GM12878 (cell line): ENCODE measurements at regions not wholly inside any gene's neighbourhood (a gene's known extent, or its start where the extent isn't known, plus 50 kb on each side); places are given as distances from the start of the nearest gene placed in this dataset.

Experiments used
- ATAC-seq: fragments of 200-7000 bp; cut with Tn5 transposase; 3 replicates; pipeline ENCODE4 v1.9.1; 2020; ENCODE audit warnings: mild to moderate bottlenecking, moderate library complexity
- BruUV-seq: library from RNA; stranded (reverse); fragments of 400-500 nt; replicated peaks from 2 replicates; lab custom pipeline; 2021; lab: Mats Ljungman, UMichigan
- CTCF ChIA-PET: fragments of 300-600 bp; sonication (Branson Sonifier 250); formaldehyde crosslinking; extraction: SDS; loops from one replicate; lab custom pipeline; 2021; ENCODE audit warnings: inconsistent platforms; lab: Yijun Ruan, JAX
- POLR2A ChIA-PET: fragments of 350-600 bp; formaldehyde crosslinking; extraction: SDS; loops from one replicate; lab custom pipeline; 2021; ENCODE audit warnings: inconsistent platforms; lab: Charles Lee
- RAD21 ChIA-PET: fragments of 300-600 bp; sonication (Branson Sonifier 250); formaldehyde crosslinking; loops from one replicate; lab custom pipeline; 2023; ENCODE audit warnings: antibody characterized with exemption; ENCODE audit not compliant: unreplicated experiment; lab: Charles Lee
- SMC1A ChIA-PET: fragments of 300-600 bp; sonication (Branson Sonifier 250); formaldehyde crosslinking; loops from one replicate; lab custom pipeline; 2023; ENCODE audit not compliant: unreplicated experiment, uncharacterized antibody; lab: Charles Lee
- DNase-seq: peaks from one replicate; pipeline ENCODE4 v3.0.0-alpha.2; 2011; ENCODE audit warnings: low read depth, low spot score
- FAIRE-seq: peaks from 3 replicates; lab custom pipeline; 2011; peaks lifted over from hg19 to GRCh38; lab: Jason Lieb, UNC
- H2AFZ ChIP-seq: 2 replicates; pipeline ENCODE4 v1.6.0; 2011; ENCODE audit warnings: low read depth, low read length, control low read depth; ENCODE audit not compliant: control insufficient read depth
- H3K27ac ChIP-seq: 2 replicates; pipeline ENCODE4 v1.5.1; 2011; ENCODE audit warnings: control low read depth; ENCODE audit not compliant: control insufficient read depth, insufficient read depth
- H3K27me3 ChIP-seq, 2 experiments: replicated peaks in 1 of 2; 2 replicates each; pipeline versions ENCODE4 v1.6.0 to v1.6.1; 2011; ENCODE audit warnings: low read length in 1 of 2; ENCODE audit not compliant: control insufficient read depth in 2 of 2, insufficient read depth in 2 of 2
- H3K36me3 ChIP-seq, 2 experiments: 2 replicates each; pipeline ENCODE4 v1.5.1; 2011; ENCODE audit warnings: low read length in 1 of 2; ENCODE audit not compliant: control insufficient read depth in 2 of 2, insufficient read depth in 2 of 2
- H3K4me1 ChIP-seq: 2 replicates; pipeline ENCODE4 v1.6.1; 2011; ENCODE audit warnings: mild to moderate bottlenecking, low read length, moderate library complexity, mixed read lengths; ENCODE audit not compliant: control insufficient read depth, insufficient read depth
- H3K4me2 ChIP-seq: 2 replicates; pipeline ENCODE4 v1.6.0; 2011; ENCODE audit warnings: control low read depth; ENCODE audit not compliant: control insufficient read depth, insufficient read depth
- H3K4me3 ChIP-seq: fragments of 200-600 bp; sonication (generic); 2 replicates; pipeline ENCODE4 v1.5.1; 2016
- H3K79me2 ChIP-seq: 2 replicates; pipeline ENCODE4 v1.6.0; 2011; ENCODE audit warnings: low read length; ENCODE audit not compliant: control insufficient read depth, insufficient read depth
- H3K9ac ChIP-seq: 2 replicates; pipeline ENCODE4 v1.8.0; 2011; ENCODE audit warnings: low read length, control low read depth, mixed read lengths; ENCODE audit not compliant: control insufficient read depth, insufficient read depth
- H3K9me3 ChIP-seq: replicated peaks from 3 replicates; pipeline ENCODE4 v1.5.1; 2011; ENCODE audit warnings: mild to moderate bottlenecking, low read length; ENCODE audit not compliant: control insufficient read depth, insufficient read depth
- H4K20me1 ChIP-seq: 2 replicates; pipeline ENCODE4 v1.6.0; 2011; ENCODE audit not compliant: control insufficient read depth, insufficient read depth
- CEBPZ ChIP-seq: fragments of 150-350 bp; IDR thresholded peaks from 2 replicates; pipeline ENCODE4 v1.6.1; 2016; ENCODE audit warnings: low read depth, low read length
- E2F4 ChIP-seq: IDR thresholded peaks from 2 replicates; pipeline ENCODE4 v1.6.1; 2012; ENCODE audit warnings: low read depth, low read length, improper control_type of control experiment
- IKZF1 ChIP-seq: fragments of 450-650 bp; conservative IDR thresholded peaks from 2 replicates; pipeline ENCODE4 v1.6.1; 2017; ENCODE audit warnings: antibody characterized with exemption, mild to moderate bottlenecking
- ZBTB33 ChIP-seq: fragments of 450-650 bp; IDR thresholded peaks from 2 replicates; pipeline ENCODE4 v1.6.1; 2017; ENCODE audit warnings: mild to moderate bottlenecking
- WGBS: methylation state at CpG from one replicate; pipeline ENCODE4 v1.1.6; 2016; ENCODE audit warnings: low lambda C conversion rate; ENCODE audit not compliant: insufficient replicate concordance, insufficient coverage; ENCODE audit errors: missing lambda C conversion rate; 5-methylcytosine and 5-hydroxymethylcytosine counted together
- in situ Hi-C: fragments of 300-500 bp; cut with MboI; formaldehyde crosslinking; loops from 9 replicates; pipeline ENCODE4 v1.14.3; 2018; ENCODE audit warnings: mixed read lengths
- intact Hi-C: fragments of 100-400 bp; cut with micrococcal nuclease; formaldehyde crosslinking; loops from one replicate; pipeline ENCODE4 v1.14.2; 2022; ENCODE audit not compliant: unreplicated experiment

- no peak overlapping the region for H3K4me3 ChIP-seq
- BruUV-seq = no TSS peak
- no peak overlapping the region for H3K27ac ChIP-seq
- no peak for TF ChIP-seq IKZF1
- no peak overlapping the region for H3K9ac ChIP-seq
- no peaks in the 10 kb centered on the region for H3K27me3 ChIP-seq
- CTCF ChIA-PET = no interaction called here
- no peaks in the 10 kb centered on the region for H3K79me2 ChIP-seq
- WGBS = 2% methylated on average over 2 of the region's 2 CpGs
- ATAC-seq (no peak), FAIRE-seq (no peak), DNase-seq (no peak)
- RAD21 ChIA-PET = no interaction called here
- no peaks in the 10 kb centered on the region for H4K20me1 ChIP-seq
- no peaks in the 10 kb centered on the region for H3K36me3 ChIP-seq
- SMC1A ChIA-PET = no interaction called here
- H3K9me3 ChIP-seq = no peaks in the 10 kb centered on the region
- POLR2A ChIA-PET = no interaction called here
- intact Hi-C loops (no loop called here), in situ Hi-C loops (no loop called here)
- no peaks in the 10 kb centered on the region for H3K4me1 ChIP-seq
- no peak overlapping the region for H3K4me2 ChIP-seq
- H2AFZ ChIP-seq = no peak overlapping the region
These were observed 340.6 kb upstream of the KHDRBS2 start for GRCh38 chr6:62626661-62627060.

GRCh38 chr6:62623846-62624532, 338.0 kb upstream of the KHDRBS2 start:
- Histone ChIP-seq H3K9me3 (no peaks in the 10 kb centered on the region), H2AFZ (no peak overlapping the region), H3K27ac (no peak overlapping the region), H3K4me1 (no peaks in the 10 kb centered on the region), H4K20me1 (no peaks in the 10 kb centered on the region), H3K79me2 (no peaks in the 10 kb centered on the region), H3K4me2 (no peak overlapping the region), H3K27me3 (no peaks in the 10 kb centered on the region), H3K36me3 (no peaks in the 10 kb centered on the region), H3K9ac (no peak overlapping the region), H3K4me3 (no peak overlapping the region)
- CTCF ChIA-PET = interaction anchor here (0.6 to 1.4 kb wide), 3 partner anchors 19 to 95 kb away, joined by 4 to 5 read pairs (median 5); no protein-coding TSS in a partner anchor
- SMC1A ChIA-PET = no interaction called here
- POLR2A ChIA-PET = interaction anchor here (0.7 kb wide), 1 partner anchor 62 kb away, joined by 6 read pairs; no protein-coding TSS in a partner anchor
- RAD21 ChIA-PET = no interaction called here
- ATAC-seq = no peak
- intact Hi-C loops = no loop called here
- no peak for FAIRE-seq
- no TSS peak for BruUV-seq
- in situ Hi-C loops = no loop called here
- 44% methylated on average over 1 of the region's 1 CpG for whole genome bisulfite sequencing
- TF ChIP-seq CEBPZ (no peak), ZBTB33 (no peak), E2F4 (no peak)
- TF ChIP-seq, all 136 proteins: peak for 0
- DNase-seq = no peak
